Fibroblast of skin of left quadriceps (primary cell): ENCODE measurements at regions not wholly inside any gene's neighbourhood (a gene's known extent, or its start where the extent isn't known, plus 50 kb on each side); places are given as distances from the start of the nearest gene placed in this dataset.

Experiments used
- DNase-seq, 2 experiments: peaks; one replicate each; pipeline ENCODE4 v3.0.0-alpha.2; 2013; ENCODE audit warnings: low read depth in 2 of 2

- no peak for DNase-seq
Observed at GRCh38 chr6:139868576-139868975, 494.1 kb upstream of the CITED2 start.

GRCh38 chr6:139863964-139864363 lies 489.5 kb upstream of the CITED2 start:
- no peak for DNase-seq

- peak; percentile 78 to 82 for DNase-seq
Observed at GRCh38 chr6:139863346-139863745, 488.9 kb upstream of the CITED2 start.

GRCh38 chr6:139862311-139862710 lies 487.9 kb upstream of the CITED2 start:
- DNase-seq: no peak

GRCh38 chr6:139860203-139860602 lies 485.8 kb upstream of the CITED2 start:
- no peak for DNase-seq

GRCh38 chr6:139858429-139858828 lies 484.0 kb upstream of the CITED2 start:
- DNase-seq: no peak

- no peak for DNase-seq
Observed at GRCh38 chr6:139857143-139857542, 482.7 kb upstream of the CITED2 start.

- DNase-seq: no peak
Observed at GRCh38 chr6:139856562-139856961, 482.1 kb upstream of the CITED2 start.

GRCh38 chr6:139855671-139856311 lies 481.3 kb upstream of the CITED2 start:
- DNase-seq: no peak

- DNase-seq: peak; percentile 53 to 61
Observed at GRCh38 chr6:139853302-139853992, 479.0 kb upstream of the CITED2 start.

GRCh38 chr6:139852488-139853140 lies 478.2 kb upstream of the CITED2 start:
- peak; percentile 91 to 92 for DNase-seq

- DNase-seq: no peak
Observed at GRCh38 chr6:139852067-139852466, 477.6 kb upstream of the CITED2 start.

GRCh38 chr6:139851206-139851605 lies 476.8 kb upstream of the CITED2 start:
- DNase-seq: no peak

- no peak for DNase-seq
Observed at GRCh38 chr6:139850512-139850911, 476.1 kb upstream of the CITED2 start.

- no peak for DNase-seq
Observed at GRCh38 chr6:139847457-139847813, 473.0 kb upstream of the CITED2 start.

- DNase-seq: no peak
Observed at GRCh38 chr6:139846538-139847456, 472.3 kb upstream of the CITED2 start.

GRCh38 chr6:139844907-139845306 lies 470.5 kb upstream of the CITED2 start:
- no peak for DNase-seq

- no peak for DNase-seq
Observed at GRCh38 chr6:139841794-139842215, 467.4 kb upstream of the CITED2 start.

GRCh38 chr6:139839506-139840156 lies 465.2 kb upstream of the CITED2 start:
- no peak for DNase-seq

- no peak for DNase-seq
Observed at GRCh38 chr6:139834232-139834631, 459.8 kb upstream of the CITED2 start.

GRCh38 chr6:139833592-139833991 lies 459.1 kb upstream of the CITED2 start:
- DNase-seq: no peak
